ENCODE measurements at regions not wholly inside any gene's neighbourhood (a gene's known extent, or its start where the extent isn't known, plus 50 kb on each side); places are given as distances from the start of the nearest gene placed in this dataset.

GRCh38 chr22:48306284-48306683 lies 1521.4 kb downstream of the BRD1 start:
- ChIA-PET CTCF (ENCODE audit: low intra/inter-chr PET ratio, low total read pairs) (no interaction called here), POLR2A (no interaction called here)
- 5% methylated on average over 3 of the region's 8 CpGs for WGBS (ENCODE audit: low lambda C conversion rate)
- H3K4me2 ChIP-seq (ENCODE audit: low read depth, low read length), result no peak overlapping the region
- no TSS peak for BruUV-seq (replicated peaks)
- no peak overlapping the region for H2AFZ ChIP-seq (ENCODE audit: low read length)
- H3K27ac ChIP-seq (ENCODE audit: extremely low read length, insufficient read depth, low read length), result no peak overlapping the region
- H3K9me3 ChIP-seq (ENCODE audit: low read length), result no peaks in the 10 kb centered on the region; the same call in 1 of the 2 replicates
- intact Hi-C loops (cut with micrococcal nuclease; ENCODE audit: unreplicated experiment) (no loop called here), in situ Hi-C loops (cut with HindIII; ENCODE audit: extremely low pct_ligation_motif_present, low pct_unique_long_range_greater_than_20kb) (no loop called here)
- peaks cover 6 to 58% of the 10 kb centered on the region in 2 experiments; a peak in 4 of 5 replicates for H3K27me3 ChIP-seq (ENCODE audit: control insufficient read depth in 1 of 2, insufficient read depth in 2 of 2, low read length in 2 of 2)
- DNase-seq (ENCODE audit: low spot score), result no peak
- H4K20me1 ChIP-seq (ENCODE audit: insufficient read depth, low read length), result no peaks in the 10 kb centered on the region
- H3K79me2 ChIP-seq (ENCODE audit: insufficient read depth, low read length), result no peaks in the 10 kb centered on the region
- FAIRE-seq, result no peak
- ATAC-seq, result no peak
- no peak overlapping the region for H3K4me3 ChIP-seq (replicated peaks in 1 of 3; ENCODE audit: insufficient read depth in 1 of 3, low read depth in 2 of 3, low read length in 3 of 3)
- H3K9ac ChIP-seq (ENCODE audit: insufficient read depth, low read depth, low read length), result no peak overlapping the region
- H3K4me1 ChIP-seq (ENCODE audit: insufficient read depth, low read length), result no peaks in the 10 kb centered on the region
- no peak for TF ChIP-seq ZNF772 (CRISPR knock-in tag; IDR thresholded peaks at IDR 0.05)
- no peaks in the 10 kb centered on the region for H3K36me3 ChIP-seq (replicated peaks in 1 of 2; ENCODE audit: control insufficient read depth in 1 of 2, insufficient read depth in 2 of 2, low read length in 2 of 2)

- WGBS (ENCODE audit: low lambda C conversion rate), result 4% methylated on average over 7 of the region's 14 CpGs
- in situ Hi-C loops (cut with HindIII; ENCODE audit: extremely low pct_ligation_motif_present, low pct_unique_long_range_greater_than_20kb), result no loop called here
- FAIRE-seq, result no peak
Observed at GRCh38 chr22:48305726-48306235, 1521.9 kb downstream of the BRD1 start.

More at GRCh38 chr22:48305726-48306235, 1521.9 kb downstream of the BRD1 start:
- H4K20me1 ChIP-seq (ENCODE audit: insufficient read depth, low read length), result no peaks in the 10 kb centered on the region
- no TSS peak for BruUV-seq (replicated peaks)
- no peak overlapping the region for H3K4me2 ChIP-seq (ENCODE audit: low read depth, low read length)
- H3K9me3 ChIP-seq (ENCODE audit: low read length), result no peaks in the 10 kb centered on the region
- H3K36me3 ChIP-seq (replicated peaks in 1 of 2; ENCODE audit: control insufficient read depth in 1 of 2, insufficient read depth in 2 of 2, low read length in 2 of 2), result no peaks in the 10 kb centered on the region
- no peak for ATAC-seq
- TF ChIP-seq NR2F2 (IDR thresholded peaks at IDR 0.05; ENCODE audit: borderline replicate concordance, low read depth) (no peak), ZNF883 (CRISPR knock-in tag; IDR thresholded peaks at IDR 0.05; ENCODE audit: not compliant biosample characterization) (no peak), ATF3 (CRISPR knock-in tag; IDR thresholded peaks at IDR 0.05) (no peak), FOXK1 (CRISPR knock-in tag; IDR thresholded peaks at IDR 0.05; ENCODE audit: borderline replicate concordance, low read depth) (no peak), NR2F1 (CRISPR knock-in tag; IDR thresholded peaks at IDR 0.05) (no peak), ZNF558 (CRISPR knock-in tag; IDR thresholded peaks at IDR 0.05; ENCODE audit: borderline replicate concordance) (no peak), TBL1XR1 (IDR thresholded peaks at IDR 0.05; ENCODE audit: borderline replicate concordance, low read length, partially characterized antibody) (no peak), CREB1 (IDR thresholded peaks at IDR 0.05) (no peak), CREB1 (CRISPR knock-in tag; IDR thresholded peaks at IDR 0.05) (no peak), SRF (IDR thresholded peaks at IDR 0.05; ENCODE audit: low read depth, low read length) (no peak)
- ChIA-PET CTCF (ENCODE audit: low intra/inter-chr PET ratio, low total read pairs) (no interaction called here), POLR2A (no interaction called here)
- H3K4me3 ChIP-seq (replicated peaks in 1 of 3; ENCODE audit: insufficient read depth in 1 of 3, low read depth in 2 of 3, low read length in 3 of 3), result no peak overlapping the region
- no peak overlapping the region for H3K9ac ChIP-seq (ENCODE audit: insufficient read depth, low read depth, low read length)
- no peak for DNase-seq (ENCODE audit: low spot score)
- peaks cover 6 to 63% of the 10 kb centered on the region in 2 experiments; a peak in 4 of 5 replicates for H3K27me3 ChIP-seq (ENCODE audit: control insufficient read depth in 1 of 2, insufficient read depth in 2 of 2, low read length in 2 of 2)
- no peak overlapping the region for H3K27ac ChIP-seq (ENCODE audit: extremely low read length, insufficient read depth, low read length)
- intact Hi-C loops (cut with micrococcal nuclease; ENCODE audit: unreplicated experiment), result no loop called here
- no peaks in the 10 kb centered on the region for H3K79me2 ChIP-seq (ENCODE audit: insufficient read depth, low read length)
- no peak overlapping the region for H2AFZ ChIP-seq (ENCODE audit: low read length)
- no peaks in the 10 kb centered on the region for H3K4me1 ChIP-seq (ENCODE audit: insufficient read depth, low read length)

Data from HepG2 (cell line).